AG08395 (cell line): ENCODE measurements at regions not wholly inside any gene's neighbourhood (a gene's known extent, or its start where the extent isn't known, plus 50 kb on each side); places are given as distances from the start of the nearest gene placed in this dataset.

ENCODE experiments used
- DNase-seq: peaks from one replicate; pipeline ENCODE4 v3.0.0; 2012; ENCODE audit warnings: mixed read lengths, low spot score

DNA sequence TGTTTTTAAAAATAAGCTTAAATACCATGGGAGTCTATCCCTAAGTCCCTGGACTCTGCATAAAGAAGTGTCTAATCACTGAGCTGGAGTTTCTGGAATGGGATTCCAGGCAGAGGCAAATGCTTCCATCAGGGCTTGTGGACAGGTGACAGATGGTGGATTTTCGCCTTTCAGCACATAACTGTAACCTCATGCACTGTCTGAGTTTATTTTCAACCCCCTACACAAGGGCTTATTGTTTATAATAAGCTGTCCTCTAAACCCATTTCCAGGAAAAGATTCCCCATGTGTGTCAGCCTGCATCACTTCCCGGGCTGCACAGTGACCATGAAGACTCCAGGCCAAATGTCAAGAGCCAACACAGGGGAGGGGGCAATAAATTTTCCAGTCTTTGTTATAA is 264.0 kb downstream of the PIK3R1 start:
- no peak for DNase-seq

DNA sequence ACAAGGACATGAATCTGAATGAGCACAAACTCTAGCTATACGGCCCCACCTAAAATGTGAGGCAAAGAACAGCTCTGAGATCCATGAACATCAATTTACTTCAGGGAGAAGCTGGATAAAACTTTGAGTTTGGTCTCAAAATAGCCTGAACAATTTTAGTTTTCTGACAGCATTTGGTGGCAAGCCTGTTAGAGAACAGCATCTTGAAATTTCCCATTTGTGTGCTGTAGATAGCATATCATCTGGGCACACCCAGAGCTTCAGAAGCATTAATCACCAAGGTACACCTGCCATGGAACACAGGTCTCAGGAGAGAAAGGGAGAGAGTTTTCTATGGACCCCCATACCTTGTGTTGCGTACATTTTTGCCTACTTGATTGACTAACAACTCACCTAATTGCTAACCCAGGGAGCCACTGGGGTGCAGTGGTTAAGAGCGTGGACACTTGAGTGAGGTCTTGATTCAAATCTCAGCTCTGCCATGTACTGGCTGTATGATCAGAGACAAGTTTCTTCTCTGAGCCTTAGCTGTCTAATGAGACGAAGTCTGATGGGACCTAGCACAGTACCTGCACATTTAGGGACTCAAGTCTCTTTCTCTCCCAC is 264.9 kb downstream of the PIK3R1 start:
- no peak for DNase-seq

DNA sequence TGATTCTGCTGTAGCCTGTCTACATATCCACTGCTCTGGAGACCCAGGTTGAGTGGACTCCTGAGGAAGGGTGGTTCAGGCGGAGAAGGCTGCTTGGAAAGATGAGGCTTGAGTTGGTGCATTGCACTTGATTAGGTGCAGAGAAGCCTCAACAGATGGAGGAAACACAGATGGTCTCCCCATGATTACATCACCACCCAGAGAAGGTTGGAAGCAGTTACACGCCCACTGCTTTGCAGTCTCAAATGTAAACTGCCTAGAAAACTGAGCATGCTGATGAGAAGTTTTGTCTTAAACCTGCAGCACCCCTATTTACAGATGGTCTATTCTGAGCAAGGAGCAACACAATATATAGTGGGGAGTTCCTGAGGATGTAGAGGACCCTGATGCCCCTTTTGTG is 266.6 kb downstream of the PIK3R1 start:
- DNase-seq: no peak

DNA sequence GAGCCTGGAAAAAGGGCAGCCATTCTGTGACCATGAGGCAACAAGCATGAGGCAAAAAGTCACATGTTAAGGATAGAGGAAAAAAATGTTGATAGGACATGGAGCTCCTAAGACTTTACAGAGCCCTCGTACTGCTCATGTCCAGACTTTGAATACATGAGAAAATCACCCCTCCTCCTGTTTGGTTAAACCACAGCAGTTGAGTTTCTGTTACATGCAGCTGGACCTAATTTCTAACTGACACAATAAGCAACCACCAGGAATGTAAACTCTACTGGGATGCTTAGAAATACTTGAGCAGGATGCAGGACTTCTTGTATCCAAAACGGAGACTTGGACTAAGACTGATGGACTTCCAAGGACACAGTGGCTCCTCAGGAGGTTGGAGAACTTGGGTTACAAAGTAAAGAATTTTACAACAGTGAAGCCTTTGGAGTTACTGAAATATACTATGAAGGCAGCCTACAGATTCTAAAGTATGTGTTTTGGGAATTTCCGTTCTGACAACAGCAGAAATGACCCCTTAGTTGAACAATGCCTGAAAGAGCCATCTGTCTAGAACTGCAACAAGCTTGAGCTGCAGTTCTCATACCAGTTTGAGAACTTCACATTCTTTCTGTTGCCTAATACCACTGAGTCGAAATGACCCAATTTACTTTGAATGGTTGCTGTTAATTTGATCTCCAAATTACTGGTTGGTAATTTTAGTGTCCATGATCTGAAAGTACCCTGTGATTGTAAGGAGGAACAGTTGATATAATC is 268.9 kb downstream of the PIK3R1 start:
- peak; percentile 88 for DNase-seq

DNA sequence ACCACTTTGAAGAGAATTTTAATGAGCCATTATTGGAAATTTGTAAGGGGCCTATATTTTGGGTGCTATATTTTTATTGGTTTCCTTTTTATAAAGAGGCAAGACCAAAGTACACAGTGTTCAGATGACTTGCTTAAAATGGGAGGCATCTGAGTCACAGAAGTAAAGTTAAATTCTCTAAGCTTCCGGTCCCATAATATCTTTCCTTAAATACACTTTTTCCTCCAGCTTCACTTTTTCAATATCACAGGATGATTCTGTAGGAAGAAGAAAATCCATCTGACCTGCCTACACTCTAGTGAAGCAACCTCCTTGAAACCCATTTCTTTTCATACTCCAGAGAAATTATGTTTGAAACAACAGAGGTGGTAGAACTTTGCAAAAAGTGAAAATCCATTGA is 274.0 kb downstream of the PIK3R1 start:
- DNase-seq: no peak

DNA sequence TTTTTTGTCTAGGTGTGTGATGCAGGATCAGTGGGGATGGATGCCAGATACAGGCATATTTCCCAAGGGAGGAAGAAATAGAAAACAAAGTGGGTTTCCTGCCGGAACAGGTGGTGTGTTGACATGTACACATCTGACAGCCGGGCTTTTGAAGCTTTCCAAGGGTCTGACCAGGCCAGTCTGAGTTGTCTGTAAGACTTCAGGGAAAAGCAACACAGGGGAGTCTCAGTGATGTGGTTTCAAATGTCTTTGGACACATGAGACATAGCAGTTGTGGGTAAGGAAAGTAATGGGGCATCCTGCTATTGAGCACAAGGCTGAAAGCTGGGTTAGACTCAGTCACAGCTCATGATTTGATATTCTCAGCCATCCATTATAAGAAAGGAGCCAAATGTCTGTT is 274.9 kb downstream of the PIK3R1 start:
- no peak for DNase-seq

DNA sequence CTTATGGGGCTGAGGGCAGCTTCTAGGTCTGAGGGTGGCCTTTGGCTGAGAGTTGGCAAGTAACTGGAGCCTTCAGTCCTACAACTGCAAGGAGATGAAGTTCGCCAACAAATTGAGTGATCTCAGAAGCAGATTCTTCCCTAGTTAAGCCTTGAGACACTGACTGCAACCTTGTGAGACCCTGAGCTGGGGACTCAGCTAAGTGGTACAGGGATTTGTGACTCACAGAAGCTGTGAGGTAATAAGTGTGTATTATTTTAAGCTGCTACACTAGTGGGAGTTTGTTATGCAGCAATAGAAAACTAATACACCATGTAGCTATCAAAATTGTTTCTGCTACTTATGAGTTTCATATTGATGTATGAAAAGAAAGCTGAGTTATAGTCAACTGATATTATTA is 279.2 kb downstream of the PIK3R1 start:
- no peak for DNase-seq

DNA sequence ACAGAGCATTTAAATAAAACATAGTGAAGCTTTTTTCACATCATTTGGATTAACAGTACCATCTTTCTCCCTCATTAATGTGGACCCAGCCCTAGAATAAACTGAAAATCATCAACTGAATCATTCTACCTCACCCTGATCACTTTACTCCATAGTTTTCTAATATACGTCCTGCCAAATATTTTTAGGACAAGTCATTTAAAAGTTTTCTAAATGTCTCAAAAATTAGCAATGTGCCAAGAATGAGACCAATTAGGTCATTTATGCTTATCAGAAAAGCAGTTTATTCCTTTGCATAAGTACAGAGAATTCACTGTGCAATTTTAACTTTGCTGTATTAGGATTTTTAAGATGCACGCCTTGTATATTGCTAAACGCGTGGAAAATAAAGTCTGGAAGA is 284.4 kb downstream of the PIK3R1 start:
- DNase-seq: peak; percentile 61

DNA sequence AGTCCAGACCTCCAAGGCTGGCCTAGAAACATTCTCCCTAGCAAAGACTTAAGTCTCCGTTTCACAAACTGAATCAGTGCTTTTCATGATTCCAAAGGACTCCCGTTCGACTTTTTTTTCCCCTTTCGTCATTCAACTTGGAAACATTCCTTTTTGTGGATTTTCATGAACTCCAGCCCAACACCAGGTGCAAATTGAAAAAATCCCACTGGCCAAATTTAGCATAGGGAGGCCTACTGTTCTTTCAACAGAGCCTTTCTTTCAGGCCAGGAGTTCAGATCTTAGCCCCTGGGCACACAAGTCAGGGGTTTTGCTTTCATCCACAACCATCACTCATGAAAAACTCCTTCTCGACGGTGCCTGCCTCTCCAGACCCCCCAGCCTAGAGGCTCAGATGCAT is 285.3 kb downstream of the PIK3R1 start:
- no peak for DNase-seq

DNA sequence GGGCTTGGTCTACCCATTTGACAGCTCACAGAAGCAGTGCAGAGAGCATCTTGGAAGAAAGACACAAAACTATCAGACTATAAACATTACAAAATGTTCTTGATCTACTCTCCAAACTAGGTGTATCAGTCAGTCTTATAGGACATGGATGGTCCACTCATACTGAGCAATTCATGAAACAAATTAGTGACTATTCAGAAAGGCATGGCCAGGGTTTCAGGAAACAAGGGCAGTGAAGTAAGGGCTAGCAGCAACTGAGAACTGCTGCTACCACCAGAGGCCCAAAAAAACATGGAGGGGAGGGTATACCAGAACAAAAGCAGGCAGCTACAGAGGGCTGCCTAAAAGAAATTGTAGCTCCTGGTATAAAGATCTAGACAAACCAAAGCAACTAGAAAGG is 287.0 kb downstream of the PIK3R1 start:
- DNase-seq: peak; percentile 6

DNA sequence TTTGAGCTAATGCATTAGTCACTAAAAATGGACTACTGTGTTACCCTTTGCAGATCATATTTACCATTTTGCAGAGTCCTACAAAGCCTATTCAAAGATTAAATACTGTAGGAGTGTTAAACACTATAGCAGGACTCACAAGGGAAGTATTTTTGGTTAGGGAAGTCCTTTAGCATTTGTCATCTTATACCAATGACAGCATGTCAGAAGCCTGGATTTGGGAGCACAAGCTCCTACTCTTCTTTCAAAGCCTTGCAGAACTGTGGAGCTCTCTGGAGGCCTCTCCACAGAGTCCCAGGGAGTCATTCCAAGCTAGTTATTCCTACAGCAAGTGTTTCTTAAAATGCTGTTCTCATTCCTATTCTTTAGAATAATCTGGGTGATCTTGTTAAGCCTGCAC is 288.8 kb downstream of the PIK3R1 start:
- peak; percentile 14 for DNase-seq

DNA sequence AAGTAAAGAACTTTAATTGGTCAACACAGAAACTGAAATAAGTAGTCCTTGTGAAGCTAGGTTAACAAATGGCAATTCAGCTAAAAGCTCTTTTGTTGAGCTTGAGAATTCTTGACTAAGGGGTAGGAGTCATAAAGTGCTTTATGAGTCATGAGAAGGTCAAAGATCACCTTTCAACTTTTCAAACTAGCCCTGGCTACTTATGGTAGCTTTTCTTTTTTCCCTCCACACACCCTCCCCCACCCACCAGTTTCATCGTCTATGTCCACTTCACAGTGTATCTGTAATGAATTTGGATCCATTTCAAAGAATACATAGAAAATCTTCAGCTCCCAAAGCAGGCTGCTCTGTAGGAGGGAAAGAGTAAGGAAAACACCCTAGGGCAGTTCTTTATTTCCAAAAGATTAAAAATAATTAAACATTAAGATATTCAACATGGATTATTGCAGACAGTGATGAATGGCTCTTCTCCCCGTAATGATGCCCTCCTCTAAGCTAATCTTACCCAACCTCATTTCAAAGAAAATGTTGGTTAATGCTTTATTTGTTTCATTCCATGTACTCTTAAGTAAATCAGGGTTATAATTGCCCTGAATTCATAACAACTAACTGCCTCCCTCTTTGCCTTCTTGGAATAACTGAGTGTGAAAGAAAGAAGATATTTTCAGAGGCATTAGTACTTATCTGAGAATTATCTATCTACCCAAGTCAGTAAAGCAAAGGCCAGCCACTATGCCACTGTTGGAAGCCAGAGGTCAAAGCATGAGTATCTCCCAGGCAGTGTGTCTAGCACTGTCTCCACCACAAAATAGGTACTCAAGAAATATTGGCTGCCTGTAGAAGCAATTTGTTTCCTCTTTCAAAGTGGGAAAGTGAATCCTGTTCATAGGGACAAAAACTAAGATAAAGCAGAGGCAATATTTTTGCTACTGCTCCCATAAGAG is 290.6 kb downstream of the PIK3R1 start:
- DNase-seq: no peak

DNA sequence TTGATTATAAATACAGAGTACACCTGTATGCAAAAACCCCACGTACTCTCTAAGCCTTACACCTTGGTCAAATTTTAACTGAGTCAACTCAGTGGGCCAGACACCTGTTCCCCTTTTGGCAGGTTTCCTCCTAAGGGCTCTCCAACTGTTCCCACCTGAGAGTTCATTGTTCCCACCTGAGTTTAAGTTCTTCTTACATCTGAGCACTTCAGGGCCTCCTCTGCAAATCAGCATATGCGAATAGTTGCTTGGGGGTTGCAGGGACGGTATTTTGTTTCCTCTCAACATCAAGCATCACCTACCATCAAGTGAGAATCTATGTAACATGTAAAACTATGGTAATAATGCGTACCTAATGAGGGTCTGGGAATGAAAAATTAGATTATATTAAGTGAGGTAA is 300.0 kb downstream of the PIK3R1 start:
- DNase-seq: no peak

DNA sequence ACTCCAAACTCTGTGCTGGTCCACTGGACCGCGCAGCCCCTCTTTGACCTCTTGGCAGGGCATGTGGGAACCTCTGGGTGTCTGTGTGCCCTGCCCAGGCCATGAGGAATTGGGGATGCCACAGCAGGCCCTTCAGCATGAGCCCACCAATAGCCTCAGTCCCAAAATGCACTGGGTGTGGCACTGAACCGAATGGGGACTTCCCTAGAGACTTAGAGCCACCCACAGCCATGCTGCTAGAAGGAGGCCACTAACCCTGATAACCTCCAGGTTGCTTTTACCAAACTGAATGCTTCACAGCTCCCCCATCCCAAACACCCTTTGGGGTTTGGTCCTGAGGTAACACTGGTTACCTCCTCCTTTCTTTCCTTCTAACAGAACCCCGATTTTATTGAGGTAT is 302.7 kb downstream of the PIK3R1 start:
- DNase-seq: no peak

DNA sequence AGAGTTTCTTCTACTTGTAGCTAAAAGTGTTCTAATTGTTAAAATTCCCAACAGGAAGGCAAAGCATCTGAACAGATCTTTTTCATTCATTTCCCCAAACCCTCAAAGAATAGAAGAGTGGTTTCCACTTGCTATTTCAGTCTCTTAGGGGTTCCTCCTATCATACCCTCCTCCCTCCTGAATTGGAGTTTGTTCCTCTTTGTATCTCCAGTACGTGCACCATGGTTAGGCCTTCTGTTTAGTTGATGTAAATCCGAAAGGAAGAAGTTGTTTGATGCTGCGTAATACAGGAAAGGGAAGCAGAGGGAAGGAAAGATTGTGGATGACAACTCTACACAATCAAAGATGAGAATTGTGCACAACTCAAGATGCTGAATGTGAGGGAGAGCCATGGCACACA is 303.6 kb downstream of the PIK3R1 start:
- no peak for DNase-seq

DNA sequence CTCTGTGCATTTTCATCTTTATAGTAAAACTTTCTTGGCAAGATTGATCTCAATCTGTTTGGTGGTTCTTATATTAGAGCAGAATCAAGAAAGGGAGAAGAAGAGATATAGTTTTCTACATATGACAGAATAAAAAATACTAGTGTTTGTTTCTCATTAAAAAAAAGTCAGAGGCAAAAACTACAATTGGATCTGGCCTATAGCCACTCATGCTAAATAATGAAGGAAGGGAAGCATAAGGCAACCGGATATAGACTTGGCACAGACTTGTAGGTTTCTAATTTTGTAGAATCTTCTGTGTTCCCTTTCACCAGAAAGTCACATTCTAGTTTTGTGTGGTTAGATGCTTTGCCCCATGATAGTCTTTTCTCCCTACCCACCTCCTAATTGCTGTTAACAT is 306.2 kb downstream of the PIK3R1 start:
- DNase-seq: no peak

DNA sequence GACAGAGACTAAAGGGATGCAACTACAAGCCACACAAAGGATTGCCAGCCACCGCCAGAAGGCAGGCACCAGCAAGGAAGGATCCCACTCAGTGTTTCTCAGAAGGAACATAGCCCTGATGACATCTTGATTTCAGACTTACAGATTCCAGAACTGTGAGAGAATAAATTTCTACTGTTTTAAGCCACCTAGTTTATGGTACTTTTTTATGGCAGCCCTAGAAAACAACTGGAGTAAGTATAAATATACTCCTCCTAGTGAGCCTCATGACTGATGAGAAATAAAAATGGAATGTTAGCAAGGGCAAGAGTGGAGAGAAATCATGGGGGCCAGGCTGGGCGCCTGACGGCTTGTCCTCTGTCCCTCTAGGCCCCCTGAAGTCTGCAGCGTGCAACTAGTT is 307.3 kb downstream of the PIK3R1 start:
- DNase-seq: peak; percentile 5

DNA sequence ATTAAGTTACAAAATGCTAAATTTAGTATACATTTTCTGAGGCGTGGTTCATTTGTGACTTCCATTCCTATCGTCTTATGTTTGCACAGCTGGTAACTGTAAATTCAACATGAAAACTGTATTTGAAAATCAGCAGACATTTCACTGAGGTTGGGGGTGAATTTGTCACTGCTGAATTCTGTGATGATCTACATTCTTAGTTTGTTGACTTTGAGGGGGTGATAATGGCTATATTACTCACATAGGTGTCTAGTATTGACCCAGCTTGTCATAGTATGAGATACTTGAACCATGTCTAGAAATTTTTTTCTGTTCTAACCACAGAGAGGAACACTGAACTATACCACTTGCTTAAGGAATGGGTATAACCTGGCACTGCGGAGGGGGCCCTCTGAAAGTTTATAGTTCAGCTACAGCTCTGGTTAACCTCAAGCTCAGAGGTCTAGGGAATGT is 313.3 kb downstream of the PIK3R1 start:
- no peak for DNase-seq

DNA sequence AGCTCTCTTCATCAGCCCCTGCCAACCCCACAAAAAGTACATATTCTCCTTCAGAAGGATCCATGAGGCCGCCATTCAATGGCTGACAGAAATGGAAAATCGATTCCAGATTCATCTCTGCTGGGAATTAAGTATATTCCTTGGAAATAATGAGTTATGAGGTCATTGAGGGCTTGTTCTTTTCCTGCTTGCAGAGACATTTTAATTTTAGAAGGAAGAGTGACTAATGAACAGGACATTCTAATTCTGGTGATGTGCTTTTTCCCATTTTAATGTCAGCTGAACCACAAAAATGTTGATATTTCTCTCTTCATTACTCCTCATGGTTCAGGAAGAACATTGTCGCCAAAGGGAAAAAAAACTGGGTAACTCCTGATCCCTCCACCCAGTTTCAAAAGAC is 314.0 kb downstream of the PIK3R1 start:
- peak; percentile 74 for DNase-seq

DNA sequence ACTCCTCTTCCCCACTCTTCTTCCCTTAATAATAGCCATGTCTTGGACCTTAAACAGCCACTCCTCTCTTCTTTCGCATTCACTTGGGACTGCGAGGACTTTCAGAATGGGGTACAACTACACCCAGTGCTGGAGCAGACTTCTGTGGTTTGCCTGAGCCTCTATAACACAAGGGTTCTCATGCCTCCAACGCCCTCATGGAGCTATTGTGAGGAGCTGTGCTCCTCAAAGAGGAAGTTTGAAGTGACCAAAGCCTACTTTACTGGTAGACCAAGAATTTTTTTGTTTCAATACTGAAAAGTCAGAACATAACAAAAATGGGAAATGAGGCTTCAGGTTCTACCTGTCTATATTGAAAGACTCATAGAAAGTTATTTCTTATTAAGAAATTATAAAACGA is 316.4 kb downstream of the PIK3R1 start:
- no peak for DNase-seq

DNA sequence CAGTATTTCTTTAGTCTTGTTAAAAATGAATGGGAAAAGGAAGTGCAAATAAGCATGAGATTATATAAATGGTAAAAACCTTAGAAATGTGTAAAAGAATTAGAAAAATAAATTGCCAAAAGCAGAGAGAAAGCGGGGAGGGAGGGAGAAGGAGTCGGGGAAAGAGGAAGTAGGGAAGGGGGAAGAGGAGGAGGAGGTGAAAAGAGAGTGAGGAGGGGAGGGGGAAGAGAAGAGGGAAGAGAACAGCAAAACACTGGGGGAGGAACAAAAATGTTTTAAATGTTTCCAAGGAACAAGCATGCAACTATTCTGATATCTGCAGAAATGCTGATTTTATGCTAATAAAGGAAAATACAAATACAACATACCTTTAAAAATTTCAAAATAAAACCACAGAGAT is 317.5 kb downstream of the PIK3R1 start:
- DNase-seq: no peak

DNA sequence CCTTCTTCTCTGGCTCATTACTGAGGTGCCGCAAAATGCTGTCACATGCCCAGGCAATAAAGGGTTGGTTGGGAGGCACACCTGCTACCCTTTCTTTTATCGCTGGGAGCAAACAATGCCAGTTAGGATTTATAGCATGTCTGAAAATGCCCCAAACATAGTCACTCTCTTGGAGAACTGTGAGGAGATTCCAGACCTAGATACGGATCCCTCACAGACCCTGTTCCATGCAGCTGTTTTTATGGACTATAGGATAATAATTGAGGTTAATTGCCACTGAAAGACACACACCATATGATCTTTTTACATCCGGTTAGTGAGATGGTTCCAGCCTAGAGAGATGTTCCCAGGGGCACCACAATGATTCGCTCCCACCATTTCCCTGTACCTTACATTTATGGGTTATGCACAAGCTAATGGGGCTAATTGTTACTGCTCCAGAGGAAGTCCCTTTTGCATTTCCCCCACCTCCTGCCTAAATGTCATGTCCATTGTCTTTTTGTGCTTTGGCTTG is 318.1 kb downstream of the PIK3R1 start:
- DNase-seq: peak; percentile 3
